ENCODE measurements at regions not wholly inside any gene's neighbourhood (a gene's known extent, or its start where the extent isn't known, plus 50 kb on each side); places are given as distances from the start of the nearest gene placed in this dataset.

DNA sequence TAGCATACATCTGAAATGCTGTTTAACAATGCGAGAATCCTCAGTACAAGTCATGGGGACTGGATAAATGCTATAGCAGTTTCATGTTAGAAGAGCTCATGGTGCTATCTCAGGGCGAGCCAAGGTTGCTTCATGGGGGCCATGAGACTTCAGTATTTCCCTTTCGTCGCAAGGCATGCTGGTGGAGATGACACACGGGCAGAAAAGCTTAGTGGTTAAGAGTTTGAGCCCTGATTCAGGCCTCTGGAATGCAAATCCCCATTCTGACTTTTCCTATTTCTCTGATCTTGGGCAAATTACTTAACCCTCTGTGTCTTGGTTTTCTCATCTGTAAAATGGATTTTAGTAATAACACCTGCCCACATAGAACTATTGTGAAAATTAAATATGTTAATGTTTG, 57.4 kb upstream of the EPHA4 start:
- no peak for TF ChIP-seq CTCF (conservative IDR thresholded peaks at IDR 0.05; ENCODE audit: low read depth in 2 of 2)
- TF ChIP-seq POLR2AphosphoS5 (IDR thresholded peaks at IDR 0.05; ENCODE audit: low read depth): no peak
- no peak for TF ChIP-seq NANOG (IDR thresholded peaks at IDR 0.05; ENCODE audit: borderline replicate concordance)
- TF ChIP-seq EZH2phosphoT487 (IDR thresholded peaks at IDR 0.05; ENCODE audit: unreplicated experiment): no peak
- no peak for TF ChIP-seq EZH2 (IDR thresholded peaks at IDR 0.05; ENCODE audit: low read depth, unreplicated experiment)
- TF ChIP-seq JUNB (IDR thresholded peaks at IDR 0.05; ENCODE audit: unreplicated experiment): no peak
- no peak for TF ChIP-seq REST (IDR thresholded peaks at IDR 0.05; ENCODE audit: unreplicated experiment)
- TF ChIP-seq, protein P1, sequence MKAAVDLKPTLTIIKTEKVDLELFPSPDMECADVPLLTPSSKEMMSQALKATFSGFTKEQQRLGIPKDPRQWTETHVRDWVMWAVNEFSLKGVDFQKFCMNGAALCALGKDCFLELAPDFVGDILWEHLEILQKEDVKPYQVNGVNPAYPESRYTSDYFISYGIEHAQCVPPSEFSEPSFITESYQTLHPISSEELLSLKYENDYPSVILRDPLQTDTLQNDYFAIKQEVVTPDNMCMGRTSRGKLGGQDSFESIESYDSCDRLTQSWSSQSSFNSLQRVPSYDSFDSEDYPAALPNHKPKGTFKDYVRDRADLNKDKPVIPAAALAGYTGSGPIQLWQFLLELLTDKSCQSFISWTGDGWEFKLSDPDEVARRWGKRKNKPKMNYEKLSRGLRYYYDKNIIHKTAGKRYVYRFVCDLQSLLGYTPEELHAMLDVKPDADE (IDR thresholded peaks at IDR 0.05): no peak
- no peak for TF ChIP-seq STAT1 (IDR thresholded peaks at IDR 0.05; ENCODE audit: unreplicated experiment)
- TF ChIP-seq CREB1 (CRISPR knock-in tag; IDR thresholded peaks at IDR 0.05; ENCODE audit: low read depth): no peak
